ENCODE measurements at regions not wholly inside any gene's neighbourhood (a gene's known extent, or its start where the extent isn't known, plus 50 kb on each side); places are given as distances from the start of the nearest gene placed in this dataset.

DNA sequence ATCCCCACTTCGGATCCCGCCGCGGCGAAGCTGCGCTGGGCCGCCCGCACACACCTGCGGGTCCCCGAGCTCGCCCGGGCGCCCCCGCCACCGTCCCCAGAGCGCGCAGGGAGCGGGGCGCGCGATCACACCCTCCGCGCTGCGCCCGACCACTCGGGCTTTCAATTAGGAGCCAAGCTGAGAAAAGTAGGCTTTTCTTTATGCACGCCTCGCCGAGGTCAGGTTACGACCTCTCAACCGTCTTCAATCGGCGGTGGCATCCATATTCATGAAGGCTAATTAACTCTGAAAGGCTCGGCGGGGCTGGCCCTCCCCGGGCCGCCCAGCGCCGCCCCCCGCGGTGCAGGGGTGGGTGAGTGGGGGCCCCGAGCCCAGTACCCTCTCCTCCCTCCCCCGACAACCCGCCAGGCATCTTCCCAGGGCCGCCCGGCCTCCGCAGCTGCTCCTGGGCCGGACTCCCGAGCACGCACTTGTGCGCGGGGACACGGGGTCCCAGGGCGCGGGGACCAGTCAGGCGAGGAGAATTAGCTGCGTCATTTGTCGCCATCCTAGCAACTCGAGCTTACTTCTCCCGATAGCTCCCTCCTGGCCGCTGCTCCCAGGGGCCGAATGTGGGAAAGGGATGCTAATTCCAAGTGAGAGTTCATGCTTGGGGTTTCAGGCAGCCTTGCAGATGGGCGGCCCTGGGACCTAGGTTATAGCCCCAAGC is 155.5 kb upstream of the LYZL2 start:
- TF ChIP-seq, protein P1, sequence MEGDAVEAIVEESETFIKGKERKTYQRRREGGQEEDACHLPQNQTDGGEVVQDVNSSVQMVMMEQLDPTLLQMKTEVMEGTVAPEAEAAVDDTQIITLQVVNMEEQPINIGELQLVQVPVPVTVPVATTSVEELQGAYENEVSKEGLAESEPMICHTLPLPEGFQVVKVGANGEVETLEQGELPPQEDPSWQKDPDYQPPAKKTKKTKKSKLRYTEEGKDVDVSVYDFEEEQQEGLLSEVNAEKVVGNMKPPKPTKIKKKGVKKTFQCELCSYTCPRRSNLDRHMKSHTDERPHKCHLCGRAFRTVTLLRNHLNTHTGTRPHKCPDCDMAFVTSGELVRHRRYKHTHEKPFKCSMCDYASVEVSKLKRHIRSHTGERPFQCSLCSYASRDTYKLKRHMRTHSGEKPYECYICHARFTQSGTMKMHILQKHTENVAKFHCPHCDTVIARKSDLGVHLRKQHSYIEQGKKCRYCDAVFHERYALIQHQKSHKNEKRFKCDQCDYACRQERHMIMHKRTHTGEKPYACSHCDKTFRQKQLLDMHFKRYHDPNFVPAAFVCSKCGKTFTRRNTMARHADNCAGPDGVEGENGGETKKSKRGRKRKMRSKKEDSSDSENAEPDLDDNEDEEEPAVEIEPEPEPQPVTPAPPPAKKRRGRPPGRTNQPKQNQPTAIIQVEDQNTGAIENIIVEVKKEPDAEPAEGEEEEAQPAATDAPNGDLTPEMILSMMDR (IDR thresholded peaks at IDR 0.05): no peak
- TF ChIP-seq POLR2A (IDR thresholded peaks at IDR 0.05): peak in 1 of 3 donors; percentile 46
